Endodermal cell (in vitro differentiated cells): ENCODE measurements at regions not wholly inside any gene's neighbourhood (a gene's known extent, or its start where the extent isn't known, plus 50 kb on each side); places are given as distances from the start of the nearest gene placed in this dataset.

Experiments
- DNase-seq: peaks from one replicate; pipeline ENCODE4 v3.0.0-alpha.2; 2017
- H3K27ac ChIP-seq: 2 replicates; pipeline ENCODE4 v1.5.1; 2013; ENCODE audit warnings: mild to moderate bottlenecking, low read depth, low read length, moderate library complexity
- H3K27me3 ChIP-seq: 2 replicates; pipeline ENCODE4 v1.6.1; 2013; ENCODE audit warnings: mild to moderate bottlenecking, low read length, moderate library complexity; ENCODE audit not compliant: insufficient read depth, control insufficient read depth, poor library complexity, severe bottlenecking
- H3K36me3 ChIP-seq: 2 replicates; pipeline ENCODE4 v1.7.0; 2013; ENCODE audit warnings: mild to moderate bottlenecking, low read length, moderate library complexity; ENCODE audit not compliant: control insufficient read depth, insufficient read depth
- H3K4me1 ChIP-seq: one replicate; pipeline ENCODE4 v1.7.0; 2013; ENCODE audit warnings: low read length; ENCODE audit not compliant: control insufficient read depth, insufficient read depth
- H3K4me3 ChIP-seq: 2 replicates; pipeline ENCODE4 v1.5.1; 2013; ENCODE audit warnings: mild to moderate bottlenecking, low read length, moderate library complexity
- H3K9ac ChIP-seq: 2 replicates; pipeline ENCODE4 v1.6.1; 2013; ENCODE audit warnings: mild to moderate bottlenecking, low read length, moderate library complexity; ENCODE audit not compliant: poor library complexity, severe bottlenecking; ENCODE audit errors: extremely low read depth
- H3K9me3 ChIP-seq: 2 replicates; pipeline ENCODE4 v1.6.1; 2013; ENCODE audit warnings: mild to moderate bottlenecking, low read length, moderate library complexity; ENCODE audit not compliant: control insufficient read depth
- H3K27ac Mint-ChIP-seq: 2 replicates; pipeline ENCODE4 v1.8.0; 2020; ENCODE audit warnings: mixed read lengths
- H3K27me3 Mint-ChIP-seq: 2 replicates; pipeline ENCODE4 v1.8.0; 2021; ENCODE audit warnings: mild to moderate bottlenecking, mixed read lengths; ENCODE audit not compliant: insufficient read depth
- H3K36me3 Mint-ChIP-seq: 2 replicates; pipeline ENCODE4 v1.8.0; 2020; ENCODE audit warnings: low read depth, mixed read lengths
- H3K4me1 Mint-ChIP-seq: 2 replicates; pipeline ENCODE4 v1.8.0; 2020; ENCODE audit warnings: mixed read lengths
- H3K4me3 Mint-ChIP-seq: 2 replicates; pipeline ENCODE4 v1.8.0; 2020; ENCODE audit warnings: mild to moderate bottlenecking, moderate library complexity, mixed read lengths
- H3K9me3 Mint-ChIP-seq: 2 replicates; pipeline ENCODE4 v1.8.0; 2020; ENCODE audit warnings: mild to moderate bottlenecking, mixed read lengths
- CTCF ChIP-seq: fragments of 200-600 bp; sonication (generic); conservative IDR thresholded peaks from 2 replicates; pipeline ENCODE4 v1.5.0; 2021; ENCODE audit warnings: antibody characterized with exemption, mild to moderate bottlenecking
- WGBS, 2 experiments: methylation state at CpG; one replicate each; pipeline versions ENCODE4 v1.1.5 to v1.1.7; 2013; ENCODE audit warnings: missing lambda C conversion rate in 2 of 2, mixed read lengths in 1 of 2; ENCODE audit not compliant: insufficient coverage in 1 of 2, insufficient read length in 1 of 2; 5-methylcytosine and 5-hydroxymethylcytosine counted together

- no peaks in the 10 kb centered on the region for H3K4me1 ChIP-seq
- H3K4me3 ChIP-seq: no peak overlapping the region
- Mint-ChIP-seq H3K27ac (no peak overlapping the region), H3K9me3 (peaks cover 29% of the 10 kb centered on the region), H3K36me3 (no peaks in the 10 kb centered on the region), H3K4me3 (no peak overlapping the region), H3K27me3 (no peaks in the 10 kb centered on the region), H3K4me1 (no peaks in the 10 kb centered on the region)
- no peak for TF ChIP-seq CTCF
- no peak for DNase-seq
- H3K27ac ChIP-seq: no peak overlapping the region
- no peak overlapping the region for H3K9ac ChIP-seq
- H3K27me3 ChIP-seq: no peaks in the 10 kb centered on the region
- no peaks in the 10 kb centered on the region for H3K36me3 ChIP-seq
- 89 to 90% methylated on average over 10 to 16 of the region's 16 CpGs for WGBS, 2 experiments
- peaks cover 19% of the 10 kb centered on the region for H3K9me3 ChIP-seq
Measured at GRCh38 chr5:179405426-179406030, 60.3 kb upstream of the ADAMTS2 start.

GRCh38 chr5:179405054-179405416, 59.8 kb upstream of the ADAMTS2 start:
- 80 to 83% methylated on average over 1 to 2 of the region's 2 CpGs for WGBS, 2 experiments
- Mint-ChIP-seq H3K9me3 (peaks cover 34% of the 10 kb centered on the region), H3K27me3 (no peaks in the 10 kb centered on the region), H3K4me3 (no peak overlapping the region), H3K36me3 (no peaks in the 10 kb centered on the region), H3K27ac (no peak overlapping the region), H3K4me1 (no peaks in the 10 kb centered on the region)
- H3K9ac ChIP-seq: no peak overlapping the region
- no peaks in the 10 kb centered on the region for H3K4me1 ChIP-seq
- no peak overlapping the region for H3K27ac ChIP-seq
- no peak for DNase-seq
- no peak for TF ChIP-seq CTCF
- no peak overlapping the region for H3K4me3 ChIP-seq
- H3K9me3 ChIP-seq: peaks cover 24% of the 10 kb centered on the region
- no peaks in the 10 kb centered on the region for H3K27me3 ChIP-seq
- no peaks in the 10 kb centered on the region for H3K36me3 ChIP-seq

- H3K9ac ChIP-seq: no peak overlapping the region
- no peaks in the 10 kb centered on the region for H3K4me1 ChIP-seq
- peaks cover 29% of the 10 kb centered on the region for H3K9me3 ChIP-seq
- Mint-ChIP-seq H3K27ac (no peak overlapping the region), H3K27me3 (no peaks in the 10 kb centered on the region), H3K4me1 (no peaks in the 10 kb centered on the region), H3K4me3 (no peak overlapping the region), H3K36me3 (peaks cover 2% of the 10 kb centered on the region), H3K9me3 (peaks cover 39% of the 10 kb centered on the region)
- DNase-seq: peak; percentile 33
- H3K36me3 ChIP-seq: no peaks in the 10 kb centered on the region
- no peaks in the 10 kb centered on the region for H3K27me3 ChIP-seq
- TF ChIP-seq CTCF: peak; percentile 43
- WGBS, 2 experiments: 89 to 90% methylated on average over 5 to 6 of the region's 6 CpGs
- no peak overlapping the region for H3K4me3 ChIP-seq
- no peak overlapping the region for H3K27ac ChIP-seq
Measured at GRCh38 chr5:179404321-179405053, 59.2 kb upstream of the ADAMTS2 start.
